HuH-7 (cell line): ENCODE measurements at regions not wholly inside any gene's neighbourhood (a gene's known extent, or its start where the extent isn't known, plus 50 kb on each side); places are given as distances from the start of the nearest gene placed in this dataset.
A peak's percentile ranks its signal among the peaks of the same experiment; 100 is the strongest.

Experiments
- DNase-seq: peaks from one replicate; pipeline ENCODE4 v3.0.0; 2011; ENCODE audit warnings: low spot score

- no peak for DNase-seq
These were observed 234.1 kb downstream of the ANKRD50 start for GRCh38 chr4:124478470-124478869.

GRCh38 chr4:124480061-124480460 is 232.5 kb downstream of the ANKRD50 start:
- DNase-seq: no peak

GRCh38 chr4:124481123-124481522 is 231.4 kb downstream of the ANKRD50 start:
- DNase-seq: no peak

GRCh38 chr4:124483048-124483906 is 229.3 kb downstream of the ANKRD50 start:
- peak; percentile 6 for DNase-seq

- peak; percentile 4 for DNase-seq
These were observed 228.5 kb downstream of the ANKRD50 start for GRCh38 chr4:124484008-124484407.

- DNase-seq: no peak
These were observed 227.6 kb downstream of the ANKRD50 start for GRCh38 chr4:124484940-124485339.

GRCh38 chr4:124486423-124486822 is 226.1 kb downstream of the ANKRD50 start:
- DNase-seq: peak; percentile 13

- DNase-seq: no peak
These were observed 224.9 kb downstream of the ANKRD50 start for GRCh38 chr4:124487651-124488050.

- DNase-seq: no peak
These were observed 221.0 kb downstream of the ANKRD50 start for GRCh38 chr4:124491361-124492145.

GRCh38 chr4:124499261-124499660 is 213.3 kb downstream of the ANKRD50 start:
- no peak for DNase-seq

GRCh38 chr4:124501576-124501975 is 211.0 kb downstream of the ANKRD50 start:
- DNase-seq: no peak

- DNase-seq: no peak
These were observed 208.1 kb downstream of the ANKRD50 start for GRCh38 chr4:124504431-124504830.

- DNase-seq: no peak
These were observed 207.3 kb downstream of the ANKRD50 start for GRCh38 chr4:124505211-124505610.

- no peak for DNase-seq
These were observed 203.4 kb downstream of the ANKRD50 start for GRCh38 chr4:124509151-124509550.

GRCh38 chr4:124514588-124514987 is 197.9 kb downstream of the ANKRD50 start:
- DNase-seq: no peak

GRCh38 chr4:124515591-124515990 is 196.9 kb downstream of the ANKRD50 start:
- DNase-seq: no peak

- DNase-seq: no peak
These were observed 193.3 kb downstream of the ANKRD50 start for GRCh38 chr4:124519196-124519595.

GRCh38 chr4:124523816-124524215 is 188.7 kb downstream of the ANKRD50 start:
- no peak for DNase-seq

- DNase-seq: no peak
These were observed 187.0 kb downstream of the ANKRD50 start for GRCh38 chr4:124525524-124525923.

GRCh38 chr4:124526331-124526730 is 186.2 kb downstream of the ANKRD50 start:
- DNase-seq: no peak

- no peak for DNase-seq
These were observed 185.8 kb downstream of the ANKRD50 start for GRCh38 chr4:124526769-124527168.

GRCh38 chr4:124527364-124527763 is 185.2 kb downstream of the ANKRD50 start:
- no peak for DNase-seq

- no peak for DNase-seq
These were observed 183.4 kb downstream of the ANKRD50 start for GRCh38 chr4:124529131-124529530.
